C4-2B (cell line): ENCODE measurements at regions not wholly inside any gene's neighbourhood (a gene's known extent, or its start where the extent isn't known, plus 50 kb on each side); places are given as distances from the start of the nearest gene placed in this dataset.

Experiments used
- H3K27ac ChIP-seq: fragments of 450-650 bp; 2 replicates; pipeline ENCODE4 v1.5.1; 2017
- ZFX ChIP-seq: fragments of 450-650 bp; IDR thresholded peaks from 2 replicates; pipeline ENCODE4 v1.6.1; 2017
- TF ChIP-seq, protein P1 (sequence below): fragments of 450-650 bp; conservative IDR thresholded peaks from 2 replicates; pipeline ENCODE4 v1.5.1; 2017; ENCODE audit warnings: mild to moderate bottlenecking

DNA sequence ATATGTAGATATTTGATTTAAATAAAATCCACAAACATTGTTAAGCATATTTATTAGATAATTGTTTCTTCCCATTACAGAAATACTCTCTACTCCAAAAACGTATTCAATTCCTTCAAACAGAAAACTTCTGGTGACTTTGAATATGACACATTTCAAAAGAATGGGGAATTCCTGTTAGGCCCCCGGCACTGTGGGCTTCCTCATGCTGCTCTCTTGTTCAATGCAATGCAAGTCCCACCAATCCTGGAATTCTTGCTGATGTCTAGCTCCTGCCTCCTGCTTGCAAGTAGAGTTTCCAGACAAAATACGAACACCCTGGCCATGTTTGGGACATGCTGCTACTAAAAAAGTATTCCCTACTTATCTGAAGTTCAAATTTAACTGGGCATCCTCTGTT, 544.1 kb downstream of the QKI start:
- H3K27ac ChIP-seq = no peak overlapping the region
- no peak for TF ChIP-seq ZFX
- TF ChIP-seq, protein P1, sequence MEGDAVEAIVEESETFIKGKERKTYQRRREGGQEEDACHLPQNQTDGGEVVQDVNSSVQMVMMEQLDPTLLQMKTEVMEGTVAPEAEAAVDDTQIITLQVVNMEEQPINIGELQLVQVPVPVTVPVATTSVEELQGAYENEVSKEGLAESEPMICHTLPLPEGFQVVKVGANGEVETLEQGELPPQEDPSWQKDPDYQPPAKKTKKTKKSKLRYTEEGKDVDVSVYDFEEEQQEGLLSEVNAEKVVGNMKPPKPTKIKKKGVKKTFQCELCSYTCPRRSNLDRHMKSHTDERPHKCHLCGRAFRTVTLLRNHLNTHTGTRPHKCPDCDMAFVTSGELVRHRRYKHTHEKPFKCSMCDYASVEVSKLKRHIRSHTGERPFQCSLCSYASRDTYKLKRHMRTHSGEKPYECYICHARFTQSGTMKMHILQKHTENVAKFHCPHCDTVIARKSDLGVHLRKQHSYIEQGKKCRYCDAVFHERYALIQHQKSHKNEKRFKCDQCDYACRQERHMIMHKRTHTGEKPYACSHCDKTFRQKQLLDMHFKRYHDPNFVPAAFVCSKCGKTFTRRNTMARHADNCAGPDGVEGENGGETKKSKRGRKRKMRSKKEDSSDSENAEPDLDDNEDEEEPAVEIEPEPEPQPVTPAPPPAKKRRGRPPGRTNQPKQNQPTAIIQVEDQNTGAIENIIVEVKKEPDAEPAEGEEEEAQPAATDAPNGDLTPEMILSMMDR = no peak

DNA sequence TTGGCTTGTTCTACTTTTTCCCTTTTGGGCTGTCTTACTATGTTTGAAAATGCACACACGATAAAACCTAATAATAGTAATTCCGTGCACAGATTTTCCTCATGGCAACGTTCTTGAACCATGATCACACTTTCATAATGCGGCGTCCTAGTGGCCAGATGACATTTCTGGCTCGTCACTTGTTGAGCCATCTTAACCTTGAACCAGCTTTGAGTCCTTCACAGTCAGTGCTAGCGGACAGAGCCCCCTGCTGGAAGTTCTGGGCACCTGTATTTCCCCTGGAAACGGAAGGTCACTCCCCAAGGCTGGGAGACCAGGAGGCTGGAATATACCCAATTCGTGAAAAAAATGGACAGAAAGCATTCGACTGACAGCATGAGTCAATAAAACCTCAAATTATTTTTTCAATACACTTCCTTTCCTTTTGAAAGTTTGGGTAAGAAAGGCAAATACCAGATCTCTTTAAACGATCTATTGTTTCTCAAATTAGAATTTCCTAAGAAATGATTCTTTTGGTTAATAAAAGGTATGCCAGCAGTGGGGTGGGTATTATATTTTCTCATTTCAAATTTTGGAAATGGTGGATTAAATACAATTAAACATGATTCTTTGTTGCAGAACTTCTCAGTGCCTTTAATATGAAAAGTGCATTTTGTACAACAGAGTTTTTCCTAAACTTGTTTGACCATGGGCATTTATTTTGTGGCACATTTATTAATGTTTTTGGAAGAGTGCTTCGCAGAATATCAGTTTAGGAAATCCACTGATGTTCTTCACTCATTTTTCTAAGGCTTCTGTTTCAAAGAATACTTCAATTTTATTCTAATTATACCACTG, 542.3 kb downstream of the QKI start:
- H3K27ac ChIP-seq = no peak overlapping the region
- no peak for TF ChIP-seq ZFX
- TF ChIP-seq, protein P1 = peak; percentile 89

DNA sequence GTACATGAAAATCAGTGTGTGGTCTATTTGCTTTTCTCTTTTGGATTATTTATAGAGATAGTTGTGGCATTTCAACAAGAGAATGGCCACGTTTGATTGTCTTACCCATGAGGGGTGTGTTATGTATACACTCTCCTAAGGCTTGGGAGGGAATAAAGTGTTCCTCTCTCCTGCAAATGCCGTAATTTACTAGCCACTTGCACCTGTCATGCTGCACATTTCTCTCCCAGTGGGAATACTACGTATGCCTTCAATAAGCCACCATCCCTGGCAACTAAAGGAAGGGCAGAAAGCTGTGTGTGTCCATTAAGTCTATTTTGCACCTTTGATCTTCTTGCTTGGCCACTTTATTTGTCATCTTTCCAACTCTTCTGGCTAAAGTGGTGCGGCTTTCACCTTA, 541.2 kb downstream of the QKI start:
- TF ChIP-seq, protein P1 = no peak
- TF ChIP-seq ZFX = no peak
- H3K27ac ChIP-seq = no peak overlapping the region

DNA sequence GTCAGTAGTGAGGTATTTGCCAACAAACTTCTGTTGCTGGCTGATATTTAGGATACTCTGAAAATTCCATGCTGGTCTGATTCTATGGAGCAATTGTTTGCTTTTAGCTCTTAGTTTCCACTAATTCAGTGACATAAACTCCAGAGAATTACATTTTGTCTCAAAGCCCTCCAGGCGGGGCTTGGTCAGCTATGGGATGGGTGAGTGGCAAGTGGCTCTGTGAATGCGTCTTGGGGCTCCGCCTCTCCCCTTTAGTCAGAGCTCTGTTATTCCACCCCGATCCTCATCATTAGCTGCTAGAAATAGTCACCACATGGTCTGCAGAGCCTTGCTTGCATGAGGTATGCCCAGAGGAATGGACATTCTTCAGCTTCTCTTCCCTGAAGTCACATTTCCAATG, 540.6 kb downstream of the QKI start:
- no peak overlapping the region for H3K27ac ChIP-seq
- TF ChIP-seq, protein P1 = no peak

DNA sequence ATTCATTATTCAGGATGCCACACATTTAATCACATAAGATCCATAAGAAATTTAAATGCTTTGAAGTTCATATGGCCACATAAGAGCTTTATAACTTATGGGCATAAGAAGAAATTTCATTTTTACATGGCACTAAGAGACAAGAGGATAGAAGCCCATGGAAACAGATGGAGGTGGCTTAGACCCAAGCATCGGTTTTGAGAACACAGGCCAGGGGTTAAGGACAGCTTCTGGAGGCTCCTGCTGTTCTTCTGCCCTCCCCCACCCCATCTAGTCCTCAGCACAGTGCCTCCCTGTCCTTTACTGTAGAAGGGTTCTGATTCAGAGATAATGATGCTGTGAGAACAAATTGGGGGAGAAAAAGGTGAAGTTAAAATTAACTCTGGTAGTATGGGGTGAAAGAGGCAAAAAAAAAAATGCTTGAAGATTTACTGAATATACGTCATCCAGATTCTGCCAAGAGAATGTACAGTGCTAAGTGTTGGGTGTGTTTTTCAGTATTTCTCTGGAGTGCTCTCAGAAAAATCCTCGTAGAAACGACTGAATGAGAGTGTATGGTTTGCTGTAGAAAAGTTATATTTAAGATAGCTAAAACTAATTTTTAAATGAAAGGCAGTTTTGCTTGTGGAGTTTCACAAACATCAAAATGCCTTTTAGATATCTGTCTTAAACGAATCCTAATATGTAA, 539.7 kb downstream of the QKI start:
- no peak overlapping the region for H3K27ac ChIP-seq
- TF ChIP-seq, protein P1 = no peak
- no peak for TF ChIP-seq ZFX

DNA sequence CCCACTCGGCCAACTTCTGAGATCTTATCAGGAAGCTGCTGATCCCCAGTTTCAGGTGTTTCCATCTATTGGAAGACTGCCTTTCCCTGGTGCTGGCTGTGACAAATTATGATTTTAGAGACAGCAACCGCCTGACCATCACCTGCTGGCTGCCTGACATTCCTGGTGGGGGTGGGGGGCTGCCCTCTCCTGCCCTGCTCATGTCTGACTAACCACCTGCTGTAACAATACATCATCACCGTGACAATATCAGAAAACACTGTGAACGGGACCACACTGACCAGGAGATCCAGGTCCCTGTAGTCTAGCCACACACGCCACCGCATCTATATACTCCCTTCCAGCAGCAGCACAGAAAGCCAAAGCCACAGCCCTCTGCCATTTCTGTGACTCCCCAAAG, 537.5 kb downstream of the QKI start:
- no peak overlapping the region for H3K27ac ChIP-seq
- TF ChIP-seq, protein P1 = no peak
- no peak for TF ChIP-seq ZFX

DNA sequence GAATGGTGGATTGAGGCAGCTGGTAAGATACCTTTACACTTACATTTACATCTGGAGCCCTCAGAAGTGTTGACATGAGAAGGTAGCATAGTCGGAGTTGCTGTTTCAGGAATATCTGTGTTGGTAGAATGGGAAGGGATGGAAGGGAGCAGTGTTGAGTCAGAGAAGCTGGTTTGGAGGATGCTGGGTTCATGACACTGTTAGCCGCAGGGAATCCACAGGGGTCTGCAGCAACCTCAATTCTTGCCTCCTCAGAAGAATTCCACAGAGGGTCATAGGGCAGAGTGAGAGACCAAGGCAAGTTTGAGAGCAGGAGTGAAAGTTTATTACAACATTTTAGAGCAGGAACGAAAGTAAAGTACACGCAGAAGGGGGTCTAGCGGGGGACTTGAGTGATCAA, 536.8 kb downstream of the QKI start:
- no peak for TF ChIP-seq ZFX
- TF ChIP-seq, protein P1 = no peak

More for the DNA sequence above, 536.8 kb downstream of the QKI start:
- H3K27ac ChIP-seq = no peak overlapping the region
